HepG2 (cell line): ENCODE measurements at regions not wholly inside any gene's neighbourhood (a gene's known extent, or its start where the extent isn't known, plus 50 kb on each side); places are given as distances from the start of the nearest gene placed in this dataset.

Experiments
- CBX2 ChIP-seq, 2 experiments: fragments of 200-600 bp in 1 of 2; sonication (generic); formaldehyde crosslinking in 1 of 2; IDR thresholded peaks; 2 replicates each; pipeline versions ENCODE4 v1.7.0 to v1.8.1; 2018 to 2022; ENCODE audit warnings: low read depth in 2 of 2, low read length in 1 of 2, mild to moderate bottlenecking in 1 of 2, missing genetic modification reagents in 1 of 2
- KAT8 ChIP-seq: IDR thresholded peaks from 2 replicates; pipeline ENCODE4 v1.6.1; 2016; ENCODE audit warnings: missing genetic modification reagents, missing compliant biosample characterization
- YY1 ChIP-seq: IDR thresholded peaks from 2 replicates; pipeline ENCODE4 v1.6.1; 2011; ENCODE audit warnings: low read length, low read depth, moderate library complexity, mild to moderate bottlenecking; ENCODE audit not compliant: insufficient read depth, insufficient replicate concordance
- ZNF878 ChIP-seq: sonication (generic); formaldehyde crosslinking; IDR thresholded peaks from 2 replicates; pipeline ENCODE4 v1.8.1; 2023; ENCODE audit warnings: mild to moderate bottlenecking, missing genetic modification reagents, moderate library complexity
- TF ChIP-seq, protein P1 (sequence below): sonication (generic); formaldehyde crosslinking; IDR thresholded peaks from 2 replicates; pipeline ENCODE4 v1.5.0; 2020; ENCODE audit warnings: mild to moderate bottlenecking, missing genetic modification reagents, borderline replicate concordance
- TF ChIP-seq, protein P2 (sequence below): IDR thresholded peaks from 2 replicates; pipeline ENCODE4 v1.6.1; 2018; ENCODE audit warnings: missing genetic modification reagents, mild to moderate bottlenecking, missing compliant biosample characterization
- TF ChIP-seq, protein P3 (sequence below): fragments of 450-650 bp; IDR thresholded peaks from 2 replicates; pipeline ENCODE4 v1.6.1; 2017; ENCODE audit warnings: mild to moderate bottlenecking
- TF ChIP-seq, protein P4 (sequence below): sonication (generic); formaldehyde crosslinking; IDR thresholded peaks from 2 replicates; pipeline ENCODE4 v1.5.0; 2020; ENCODE audit warnings: mild to moderate bottlenecking, missing genetic modification reagents, moderate library complexity
- TF ChIP-seq, protein P5 (sequence below), 2 experiments: IDR thresholded peaks; 2 replicates each; pipeline ENCODE4 v1.6.1; 2011 to 2012; ENCODE audit warnings: low read length in 2 of 2, borderline replicate concordance in 1 of 2, low read depth in 1 of 2, mild to moderate bottlenecking in 1 of 2, moderate library complexity in 1 of 2
- TF ChIP-seq, protein P6 (sequence below): sonication (generic); formaldehyde crosslinking; IDR thresholded peaks from 2 replicates; pipeline ENCODE4 v1.4.0; 2020; ENCODE audit warnings: missing genetic modification reagents, mild to moderate bottlenecking, borderline replicate concordance

DNA sequence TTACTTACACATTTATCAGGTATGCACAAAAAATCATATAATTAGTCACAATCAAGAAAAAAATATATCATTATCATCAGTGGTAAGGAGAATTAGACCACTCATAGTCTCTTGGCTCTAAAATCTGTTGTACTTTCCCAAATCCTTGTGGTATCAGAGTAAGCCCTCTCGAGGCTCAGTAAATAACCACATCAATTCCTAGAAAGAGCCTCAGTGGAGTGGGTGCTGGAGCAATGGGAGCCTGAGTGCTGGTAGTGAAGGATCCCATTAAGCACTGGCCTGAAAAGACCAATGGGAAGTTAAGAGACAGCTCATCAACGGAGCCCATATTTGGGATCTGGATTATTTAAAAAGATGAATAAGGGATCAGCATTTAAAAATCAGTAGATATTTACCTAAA, 130.3 kb upstream of the EFNA5 start:
- TF ChIP-seq, protein P1, sequence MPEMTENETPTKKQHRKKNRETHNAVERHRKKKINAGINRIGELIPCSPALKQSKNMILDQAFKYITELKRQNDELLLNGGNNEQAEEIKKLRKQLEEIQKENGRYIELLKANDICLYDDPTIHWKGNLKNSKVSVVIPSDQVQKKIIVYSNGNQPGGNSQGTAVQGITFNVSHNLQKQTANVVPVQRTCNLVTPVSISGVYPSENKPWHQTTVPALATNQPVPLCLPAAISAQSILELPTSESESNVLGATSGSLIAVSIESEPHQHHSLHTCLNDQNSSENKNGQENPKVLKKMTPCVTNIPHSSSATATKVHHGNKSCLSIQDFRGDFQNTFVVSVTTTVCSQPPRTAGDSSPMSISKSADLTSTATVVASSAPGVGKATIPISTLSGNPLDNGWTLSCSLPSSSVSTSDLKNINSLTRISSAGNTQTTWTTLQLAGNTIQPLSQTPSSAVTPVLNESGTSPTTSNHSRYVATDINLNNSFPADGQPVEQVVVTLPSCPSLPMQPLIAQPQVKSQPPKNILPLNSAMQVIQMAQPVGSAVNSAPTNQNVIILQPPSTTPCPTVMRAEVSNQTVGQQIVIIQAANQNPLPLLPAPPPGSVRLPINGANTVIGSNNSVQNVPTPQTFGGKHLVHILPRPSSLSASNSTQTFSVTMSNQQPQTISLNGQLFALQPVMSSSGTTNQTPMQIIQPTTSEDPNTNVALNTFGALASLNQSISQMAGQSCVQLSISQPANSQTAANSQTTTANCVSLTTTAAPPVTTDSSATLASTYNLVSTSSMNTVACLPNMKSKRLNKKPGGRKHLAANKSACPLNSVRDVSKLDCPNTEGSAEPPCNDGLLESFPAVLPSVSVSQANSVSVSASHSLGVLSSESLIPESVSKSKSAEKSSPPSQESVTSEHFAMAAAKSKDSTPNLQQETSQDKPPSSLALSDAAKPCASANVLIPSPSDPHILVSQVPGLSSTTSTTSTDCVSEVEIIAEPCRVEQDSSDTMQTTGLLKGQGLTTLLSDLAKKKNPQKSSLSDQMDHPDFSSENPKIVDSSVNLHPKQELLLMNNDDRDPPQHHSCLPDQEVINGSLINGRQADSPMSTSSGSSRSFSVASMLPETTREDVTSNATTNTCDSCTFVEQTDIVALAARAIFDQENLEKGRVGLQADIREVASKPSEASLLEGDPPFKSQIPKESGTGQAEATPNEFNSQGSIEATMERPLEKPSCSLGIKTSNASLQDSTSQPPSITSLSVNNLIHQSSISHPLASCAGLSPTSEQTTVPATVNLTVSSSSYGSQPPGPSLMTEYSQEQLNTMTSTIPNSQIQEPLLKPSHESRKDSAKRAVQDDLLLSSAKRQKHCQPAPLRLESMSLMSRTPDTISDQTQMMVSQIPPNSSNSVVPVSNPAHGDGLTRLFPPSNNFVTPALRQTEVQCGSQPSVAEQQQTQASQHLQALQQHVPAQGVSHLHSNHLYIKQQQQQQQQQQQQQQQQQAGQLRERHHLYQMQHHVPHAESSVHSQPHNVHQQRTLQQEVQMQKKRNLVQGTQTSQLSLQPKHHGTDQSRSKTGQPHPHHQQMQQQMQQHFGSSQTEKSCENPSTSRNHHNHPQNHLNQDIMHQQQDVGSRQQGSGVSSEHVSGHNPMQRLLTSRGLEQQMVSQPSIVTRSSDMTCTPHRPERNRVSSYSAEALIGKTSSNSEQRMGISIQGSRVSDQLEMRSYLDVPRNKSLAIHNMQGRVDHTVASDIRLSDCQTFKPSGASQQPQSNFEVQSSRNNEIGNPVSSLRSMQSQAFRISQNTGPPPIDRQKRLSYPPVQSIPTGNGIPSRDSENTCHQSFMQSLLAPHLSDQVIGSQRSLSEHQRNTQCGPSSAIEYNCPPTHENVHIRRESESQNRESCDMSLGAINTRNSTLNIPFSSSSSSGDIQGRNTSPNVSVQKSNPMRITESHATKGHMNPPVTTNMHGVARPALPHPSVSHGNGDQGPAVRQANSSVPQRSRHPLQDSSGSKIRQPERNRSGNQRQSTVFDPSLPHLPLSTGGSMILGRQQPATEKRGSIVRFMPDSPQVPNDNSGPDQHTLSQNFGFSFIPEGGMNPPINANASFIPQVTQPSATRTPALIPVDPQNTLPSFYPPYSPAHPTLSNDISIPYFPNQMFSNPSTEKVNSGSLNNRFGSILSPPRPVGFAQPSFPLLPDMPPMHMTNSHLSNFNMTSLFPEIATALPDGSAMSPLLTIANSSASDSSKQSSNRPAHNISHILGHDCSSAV: no peak
- TF ChIP-seq CBX2 (IDR thresholded peaks at IDR 0.05; ENCODE audit: low read depth, low read length) (no peak), CBX2 (CRISPR knock-in tag; IDR thresholded peaks at IDR 0.05; ENCODE audit: low read depth) (no peak), ZNF878 (no peak), YY1 (no peak), KAT8 (CRISPR knock-in tag) (no peak)
- TF ChIP-seq, protein P2, sequence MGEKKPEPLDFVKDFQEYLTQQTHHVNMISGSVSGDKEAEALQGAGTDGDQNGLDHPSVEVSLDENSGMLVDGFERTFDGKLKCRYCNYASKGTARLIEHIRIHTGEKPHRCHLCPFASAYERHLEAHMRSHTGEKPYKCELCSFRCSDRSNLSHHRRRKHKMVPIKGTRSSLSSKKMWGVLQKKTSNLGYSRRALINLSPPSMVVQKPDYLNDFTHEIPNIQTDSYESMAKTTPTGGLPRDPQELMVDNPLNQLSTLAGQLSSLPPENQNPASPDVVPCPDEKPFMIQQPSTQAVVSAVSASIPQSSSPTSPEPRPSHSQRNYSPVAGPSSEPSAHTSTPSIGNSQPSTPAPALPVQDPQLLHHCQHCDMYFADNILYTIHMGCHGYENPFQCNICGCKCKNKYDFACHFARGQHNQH: no peak
- TF ChIP-seq, protein P3, sequence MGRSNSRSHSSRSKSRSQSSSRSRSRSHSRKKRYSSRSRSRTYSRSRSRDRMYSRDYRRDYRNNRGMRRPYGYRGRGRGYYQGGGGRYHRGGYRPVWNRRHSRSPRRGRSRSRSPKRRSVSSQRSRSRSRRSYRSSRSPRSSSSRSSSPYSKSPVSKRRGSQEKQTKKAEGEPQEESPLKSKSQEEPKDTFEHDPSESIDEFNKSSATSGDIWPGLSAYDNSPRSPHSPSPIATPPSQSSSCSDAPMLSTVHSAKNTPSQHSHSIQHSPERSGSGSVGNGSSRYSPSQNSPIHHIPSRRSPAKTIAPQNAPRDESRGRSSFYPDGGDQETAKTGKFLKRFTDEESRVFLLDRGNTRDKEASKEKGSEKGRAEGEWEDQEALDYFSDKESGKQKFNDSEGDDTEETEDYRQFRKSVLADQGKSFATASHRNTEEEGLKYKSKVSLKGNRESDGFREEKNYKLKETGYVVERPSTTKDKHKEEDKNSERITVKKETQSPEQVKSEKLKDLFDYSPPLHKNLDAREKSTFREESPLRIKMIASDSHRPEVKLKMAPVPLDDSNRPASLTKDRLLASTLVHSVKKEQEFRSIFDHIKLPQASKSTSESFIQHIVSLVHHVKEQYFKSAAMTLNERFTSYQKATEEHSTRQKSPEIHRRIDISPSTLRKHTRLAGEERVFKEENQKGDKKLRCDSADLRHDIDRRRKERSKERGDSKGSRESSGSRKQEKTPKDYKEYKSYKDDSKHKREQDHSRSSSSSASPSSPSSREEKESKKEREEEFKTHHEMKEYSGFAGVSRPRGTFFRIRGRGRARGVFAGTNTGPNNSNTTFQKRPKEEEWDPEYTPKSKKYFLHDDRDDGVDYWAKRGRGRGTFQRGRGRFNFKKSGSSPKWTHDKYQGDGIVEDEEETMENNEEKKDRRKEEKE: no peak
- TF ChIP-seq, protein P4, sequence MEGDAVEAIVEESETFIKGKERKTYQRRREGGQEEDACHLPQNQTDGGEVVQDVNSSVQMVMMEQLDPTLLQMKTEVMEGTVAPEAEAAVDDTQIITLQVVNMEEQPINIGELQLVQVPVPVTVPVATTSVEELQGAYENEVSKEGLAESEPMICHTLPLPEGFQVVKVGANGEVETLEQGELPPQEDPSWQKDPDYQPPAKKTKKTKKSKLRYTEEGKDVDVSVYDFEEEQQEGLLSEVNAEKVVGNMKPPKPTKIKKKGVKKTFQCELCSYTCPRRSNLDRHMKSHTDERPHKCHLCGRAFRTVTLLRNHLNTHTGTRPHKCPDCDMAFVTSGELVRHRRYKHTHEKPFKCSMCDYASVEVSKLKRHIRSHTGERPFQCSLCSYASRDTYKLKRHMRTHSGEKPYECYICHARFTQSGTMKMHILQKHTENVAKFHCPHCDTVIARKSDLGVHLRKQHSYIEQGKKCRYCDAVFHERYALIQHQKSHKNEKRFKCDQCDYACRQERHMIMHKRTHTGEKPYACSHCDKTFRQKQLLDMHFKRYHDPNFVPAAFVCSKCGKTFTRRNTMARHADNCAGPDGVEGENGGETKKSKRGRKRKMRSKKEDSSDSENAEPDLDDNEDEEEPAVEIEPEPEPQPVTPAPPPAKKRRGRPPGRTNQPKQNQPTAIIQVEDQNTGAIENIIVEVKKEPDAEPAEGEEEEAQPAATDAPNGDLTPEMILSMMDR (CRISPR knock-in tag): no peak
- TF ChIP-seq, protein P5, sequence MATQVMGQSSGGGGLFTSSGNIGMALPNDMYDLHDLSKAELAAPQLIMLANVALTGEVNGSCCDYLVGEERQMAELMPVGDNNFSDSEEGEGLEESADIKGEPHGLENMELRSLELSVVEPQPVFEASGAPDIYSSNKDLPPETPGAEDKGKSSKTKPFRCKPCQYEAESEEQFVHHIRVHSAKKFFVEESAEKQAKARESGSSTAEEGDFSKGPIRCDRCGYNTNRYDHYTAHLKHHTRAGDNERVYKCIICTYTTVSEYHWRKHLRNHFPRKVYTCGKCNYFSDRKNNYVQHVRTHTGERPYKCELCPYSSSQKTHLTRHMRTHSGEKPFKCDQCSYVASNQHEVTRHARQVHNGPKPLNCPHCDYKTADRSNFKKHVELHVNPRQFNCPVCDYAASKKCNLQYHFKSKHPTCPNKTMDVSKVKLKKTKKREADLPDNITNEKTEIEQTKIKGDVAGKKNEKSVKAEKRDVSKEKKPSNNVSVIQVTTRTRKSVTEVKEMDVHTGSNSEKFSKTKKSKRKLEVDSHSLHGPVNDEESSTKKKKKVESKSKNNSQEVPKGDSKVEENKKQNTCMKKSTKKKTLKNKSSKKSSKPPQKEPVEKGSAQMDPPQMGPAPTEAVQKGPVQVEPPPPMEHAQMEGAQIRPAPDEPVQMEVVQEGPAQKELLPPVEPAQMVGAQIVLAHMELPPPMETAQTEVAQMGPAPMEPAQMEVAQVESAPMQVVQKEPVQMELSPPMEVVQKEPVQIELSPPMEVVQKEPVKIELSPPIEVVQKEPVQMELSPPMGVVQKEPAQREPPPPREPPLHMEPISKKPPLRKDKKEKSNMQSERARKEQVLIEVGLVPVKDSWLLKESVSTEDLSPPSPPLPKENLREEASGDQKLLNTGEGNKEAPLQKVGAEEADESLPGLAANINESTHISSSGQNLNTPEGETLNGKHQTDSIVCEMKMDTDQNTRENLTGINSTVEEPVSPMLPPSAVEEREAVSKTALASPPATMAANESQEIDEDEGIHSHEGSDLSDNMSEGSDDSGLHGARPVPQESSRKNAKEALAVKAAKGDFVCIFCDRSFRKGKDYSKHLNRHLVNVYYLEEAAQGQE (IDR thresholded peaks at IDR 0.05; ENCODE audit: borderline replicate concordance in 1 of 2, low read depth in 1 of 2, low read length in 2 of 2): no peak
- TF ChIP-seq, protein P6, sequence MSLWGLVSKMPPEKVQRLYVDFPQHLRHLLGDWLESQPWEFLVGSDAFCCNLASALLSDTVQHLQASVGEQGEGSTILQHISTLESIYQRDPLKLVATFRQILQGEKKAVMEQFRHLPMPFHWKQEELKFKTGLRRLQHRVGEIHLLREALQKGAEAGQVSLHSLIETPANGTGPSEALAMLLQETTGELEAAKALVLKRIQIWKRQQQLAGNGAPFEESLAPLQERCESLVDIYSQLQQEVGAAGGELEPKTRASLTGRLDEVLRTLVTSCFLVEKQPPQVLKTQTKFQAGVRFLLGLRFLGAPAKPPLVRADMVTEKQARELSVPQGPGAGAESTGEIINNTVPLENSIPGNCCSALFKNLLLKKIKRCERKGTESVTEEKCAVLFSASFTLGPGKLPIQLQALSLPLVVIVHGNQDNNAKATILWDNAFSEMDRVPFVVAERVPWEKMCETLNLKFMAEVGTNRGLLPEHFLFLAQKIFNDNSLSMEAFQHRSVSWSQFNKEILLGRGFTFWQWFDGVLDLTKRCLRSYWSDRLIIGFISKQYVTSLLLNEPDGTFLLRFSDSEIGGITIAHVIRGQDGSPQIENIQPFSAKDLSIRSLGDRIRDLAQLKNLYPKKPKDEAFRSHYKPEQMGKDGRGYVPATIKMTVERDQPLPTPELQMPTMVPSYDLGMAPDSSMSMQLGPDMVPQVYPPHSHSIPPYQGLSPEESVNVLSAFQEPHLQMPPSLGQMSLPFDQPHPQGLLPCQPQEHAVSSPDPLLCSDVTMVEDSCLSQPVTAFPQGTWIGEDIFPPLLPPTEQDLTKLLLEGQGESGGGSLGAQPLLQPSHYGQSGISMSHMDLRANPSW (CRISPR knock-in tag): no peak
